ENCODE measurements at regions not wholly inside any gene's neighbourhood (a gene's known extent, or its start where the extent isn't known, plus 50 kb on each side); places are given as distances from the start of the nearest gene placed in this dataset.
"Not testable (repeated sequence)": the region's sequence is repeated elsewhere in the genome, so short reads cannot be mapped to it uniquely, and the experiment has no call there.

DNA sequence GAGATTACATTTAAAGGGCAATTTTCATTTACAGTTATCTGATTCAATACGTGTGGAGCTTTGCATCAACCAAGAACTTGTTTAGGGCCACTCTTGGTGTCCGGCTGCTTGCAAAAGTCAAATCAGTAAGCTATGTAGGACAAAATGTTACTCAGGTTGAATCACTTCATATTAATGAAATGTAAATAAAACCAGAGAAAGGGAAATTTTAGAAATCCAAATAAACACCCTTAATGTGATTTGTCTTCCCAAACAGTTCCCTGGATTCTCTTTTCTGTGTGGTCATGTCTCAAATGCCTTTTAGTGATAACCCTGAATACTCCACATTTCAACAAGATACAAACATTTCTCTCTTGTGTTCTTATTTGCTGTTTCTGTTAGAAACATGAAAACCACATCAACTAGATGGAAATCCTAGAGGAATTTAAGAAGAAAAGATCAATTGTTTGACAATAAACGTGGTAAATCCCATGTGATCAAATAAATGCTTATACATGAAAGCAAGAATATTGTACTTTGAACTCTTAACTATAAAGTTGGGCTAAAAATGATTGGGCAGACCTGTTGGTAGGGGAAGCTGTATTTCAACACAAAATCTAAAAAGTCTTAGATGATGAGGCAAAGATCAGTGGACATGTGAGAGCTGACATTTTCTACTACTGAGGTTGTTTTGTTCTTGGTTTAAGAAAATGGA lies 101.3 kb downstream of the CDC42EP3 start:
- DNase-seq (ENCODE audit: low read depth), result no peak

DNA sequence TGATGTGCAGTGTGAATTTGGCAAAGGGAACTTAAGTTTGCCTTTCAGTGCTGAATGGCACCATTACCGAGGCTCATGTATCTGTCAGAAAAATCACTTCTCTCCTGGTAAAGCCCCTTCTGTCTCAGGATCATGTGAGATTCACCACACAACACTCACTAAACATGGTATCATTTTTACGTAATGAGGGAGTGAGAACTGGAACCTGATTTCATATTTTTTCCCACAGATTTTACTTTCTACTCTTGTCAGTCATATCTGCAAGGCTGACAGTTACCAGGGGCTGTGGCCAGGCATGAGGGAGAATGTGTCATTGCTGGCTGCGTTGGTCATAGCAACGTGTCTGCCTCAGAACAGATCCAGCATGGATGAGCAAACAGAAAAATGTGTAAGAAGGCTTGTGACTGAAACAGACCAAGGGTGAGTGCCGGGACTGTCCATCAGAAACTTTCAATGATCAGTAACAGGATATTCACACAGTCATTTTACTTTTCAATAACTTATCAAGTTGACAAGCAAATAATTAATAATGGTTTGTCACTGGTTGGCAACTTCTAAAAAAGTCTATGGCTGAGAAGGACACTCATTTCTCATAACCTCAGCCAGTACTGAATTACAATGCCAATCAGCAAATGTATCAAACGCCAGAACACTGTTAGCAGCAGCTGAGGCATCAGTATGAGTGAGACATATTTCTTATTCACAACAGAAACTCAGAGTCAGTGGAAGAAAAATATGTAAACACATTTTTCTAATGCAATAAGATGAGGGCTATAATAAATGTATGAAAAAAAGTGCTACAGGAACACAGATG lies 100.5 kb downstream of the CDC42EP3 start:
- DNase-seq (ENCODE audit: low read depth), result no peak

DNA sequence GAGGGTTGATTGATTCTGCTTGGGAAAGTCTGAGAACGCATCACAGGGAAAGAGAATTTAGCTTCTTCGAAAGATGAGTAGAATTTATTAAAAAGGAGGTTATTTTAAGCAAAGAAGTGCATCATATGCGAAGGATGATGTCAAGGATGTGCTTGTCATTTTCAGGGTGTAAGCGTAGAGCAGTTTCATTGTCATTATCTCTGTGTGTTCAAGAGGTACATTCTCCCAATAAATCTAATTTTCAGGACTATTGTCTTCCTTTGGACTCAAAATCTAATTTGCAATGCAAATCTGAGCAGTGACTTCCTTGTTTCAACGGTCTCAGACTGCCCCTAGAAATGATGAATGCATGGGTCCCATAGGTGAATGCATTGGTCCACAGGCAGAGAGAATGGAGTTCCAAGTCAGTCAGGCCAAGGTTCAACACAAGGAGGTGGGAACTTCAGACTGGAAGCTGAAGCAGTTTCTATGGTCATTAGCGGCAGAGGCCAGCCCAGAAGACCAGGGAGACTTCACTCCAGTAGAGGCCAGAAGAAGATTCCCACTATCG lies 99.8 kb downstream of the CDC42EP3 start:
- DNase-seq (ENCODE audit: low read depth), result no peak

DNA sequence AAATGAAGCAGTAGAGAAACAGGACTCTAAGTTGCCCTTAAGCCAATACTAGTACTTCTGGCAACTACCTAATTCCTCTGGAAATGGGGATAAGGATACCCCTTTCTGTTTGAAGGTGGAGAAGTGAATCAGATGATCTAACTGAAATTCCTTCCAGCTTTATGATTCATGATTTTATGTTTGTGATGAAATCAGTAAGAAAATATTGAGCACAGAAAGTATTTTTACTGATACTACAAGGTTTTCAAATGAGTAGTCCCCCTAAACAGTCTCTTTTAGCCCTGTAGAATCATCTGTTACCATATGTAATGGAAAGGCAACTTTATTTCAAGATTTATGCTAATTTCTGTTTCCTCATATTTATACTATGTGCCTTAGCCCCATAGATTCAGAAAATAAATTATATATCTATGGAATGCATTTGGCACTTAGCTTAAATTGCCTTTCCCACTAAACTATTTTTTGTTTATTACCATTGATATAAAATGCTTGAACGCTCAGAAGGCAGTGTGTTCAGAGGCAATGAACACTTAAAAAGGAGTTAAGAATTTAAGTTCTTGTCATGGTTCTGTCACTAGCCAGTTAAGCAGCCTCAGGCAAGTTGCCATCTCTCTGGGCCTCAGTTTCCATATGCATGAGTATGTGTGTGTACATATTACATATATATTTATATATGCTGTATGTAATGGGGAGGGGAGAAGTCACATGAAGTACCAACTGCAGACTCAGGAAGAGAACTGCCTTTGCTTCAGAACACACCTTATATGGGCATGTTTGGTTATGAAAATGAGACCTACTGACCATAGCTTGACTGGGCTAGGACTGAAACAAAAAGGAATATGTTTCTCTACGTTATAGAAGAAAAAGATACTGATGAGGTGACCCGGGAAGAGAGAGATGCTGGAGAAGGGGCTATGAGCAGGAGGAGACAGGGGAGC lies 97.7 kb downstream of the CDC42EP3 start:
- no peak for DNase-seq (ENCODE audit: low read depth)

DNA sequence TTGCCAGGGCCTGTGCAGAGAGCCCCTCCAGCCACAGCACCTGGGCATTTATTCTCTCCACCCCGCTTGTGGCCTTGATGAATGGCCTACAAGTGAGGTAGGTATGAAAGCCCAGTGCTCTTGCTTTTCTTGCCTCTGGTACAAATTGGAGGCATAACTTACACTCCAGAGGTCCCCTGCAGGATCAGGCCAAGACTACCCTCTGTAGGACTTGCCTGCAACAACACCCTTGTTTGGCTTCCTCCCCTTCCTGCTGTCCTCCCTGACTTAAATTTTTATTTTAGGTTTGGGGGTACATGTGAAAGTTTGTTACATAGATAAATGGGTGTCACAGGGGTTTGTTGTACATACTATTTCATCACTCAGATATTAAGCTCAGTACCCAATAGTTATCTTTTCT lies 95.7 kb downstream of the CDC42EP3 start:
- DNase-seq (ENCODE audit: low read depth), result no peak

DNA sequence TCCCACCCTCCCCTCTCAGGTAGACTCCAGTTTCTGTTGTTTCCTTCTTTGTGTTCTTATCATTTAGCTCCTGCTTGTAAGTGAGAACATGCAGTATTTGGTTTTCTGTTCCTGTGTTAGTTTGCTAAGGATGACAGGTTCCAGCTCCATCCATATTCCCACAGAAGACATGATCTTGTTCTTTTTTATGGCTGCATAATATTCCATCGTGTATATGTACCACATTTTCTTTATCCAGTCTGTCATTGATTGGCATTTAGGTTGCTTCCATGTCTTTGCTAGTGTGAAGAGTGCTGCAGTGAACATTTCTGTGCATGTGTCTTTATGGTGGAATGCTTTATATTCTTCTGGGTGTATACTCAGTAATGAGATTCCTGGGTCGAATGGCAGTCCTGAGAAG lies 95.2 kb downstream of the CDC42EP3 start:
- DNase-seq (ENCODE audit: low read depth), result not testable (repeated sequence)

DNA sequence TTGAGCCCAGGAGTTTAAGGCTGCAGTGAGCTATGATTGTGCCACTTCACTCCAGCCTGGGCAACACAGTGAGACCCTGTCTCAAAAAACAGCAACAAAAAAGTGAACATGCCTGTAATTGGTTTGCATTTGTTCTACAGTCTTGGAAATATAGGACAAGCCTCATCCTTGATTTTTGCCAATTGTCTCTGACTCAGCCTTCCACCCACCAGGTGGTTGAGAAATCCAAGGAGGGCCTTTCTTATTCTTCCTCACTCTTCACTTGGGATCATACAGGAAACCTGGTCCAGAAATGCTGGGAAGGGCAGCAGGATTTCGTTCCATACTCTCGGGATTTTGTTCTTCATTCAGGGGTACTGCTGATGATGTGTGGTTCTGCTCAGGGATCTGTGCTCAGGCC lies 94.6 kb downstream of the CDC42EP3 start:
- DNase-seq (ENCODE audit: low read depth), result no peak

DNA sequence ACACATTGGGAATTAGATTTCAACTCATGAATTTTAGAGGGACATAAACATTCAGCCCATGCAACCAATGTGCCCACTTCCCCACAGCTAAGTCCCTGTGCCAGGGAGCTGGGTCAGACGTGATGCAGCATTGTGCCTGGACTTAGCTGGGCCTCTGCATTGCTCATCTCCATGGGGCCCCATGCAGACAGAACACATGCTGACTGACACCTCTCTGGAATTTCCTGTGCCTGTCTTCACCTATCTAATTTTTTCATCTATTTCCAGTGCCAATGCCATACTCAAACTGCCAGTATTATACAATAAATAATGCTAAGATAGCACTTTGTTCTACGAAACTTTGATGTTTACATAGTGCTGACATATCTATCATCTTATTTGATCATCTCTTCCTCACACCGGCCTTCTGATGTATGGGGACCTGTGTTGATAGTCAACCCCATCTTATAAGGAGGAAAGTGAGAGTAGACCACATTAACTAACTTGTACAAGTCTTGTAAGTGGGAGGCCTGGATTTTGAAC lies 92.2 kb downstream of the CDC42EP3 start:
- no peak for DNase-seq (ENCODE audit: low read depth)

DNA sequence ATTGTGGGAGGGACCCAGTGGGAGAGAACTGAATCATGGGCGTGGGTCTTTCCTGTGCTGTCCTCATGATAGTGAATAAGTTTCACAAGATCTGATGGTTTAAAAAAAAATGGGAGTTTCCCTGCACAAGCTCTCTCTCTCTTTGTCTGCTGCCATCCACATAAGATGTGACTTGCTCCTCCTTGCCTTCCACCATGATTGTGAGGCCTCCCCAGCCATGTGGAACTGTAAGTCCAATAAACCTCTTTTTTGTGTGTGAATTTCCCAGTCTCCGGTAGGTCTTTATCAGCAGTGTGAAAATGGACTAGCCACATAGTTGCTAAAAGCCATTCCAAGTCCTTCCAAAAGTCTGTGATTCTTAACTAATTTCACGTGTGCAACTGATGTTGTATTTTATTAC lies 91.5 kb downstream of the CDC42EP3 start:
- not testable (repeated sequence) for DNase-seq (ENCODE audit: low read depth)

DNA sequence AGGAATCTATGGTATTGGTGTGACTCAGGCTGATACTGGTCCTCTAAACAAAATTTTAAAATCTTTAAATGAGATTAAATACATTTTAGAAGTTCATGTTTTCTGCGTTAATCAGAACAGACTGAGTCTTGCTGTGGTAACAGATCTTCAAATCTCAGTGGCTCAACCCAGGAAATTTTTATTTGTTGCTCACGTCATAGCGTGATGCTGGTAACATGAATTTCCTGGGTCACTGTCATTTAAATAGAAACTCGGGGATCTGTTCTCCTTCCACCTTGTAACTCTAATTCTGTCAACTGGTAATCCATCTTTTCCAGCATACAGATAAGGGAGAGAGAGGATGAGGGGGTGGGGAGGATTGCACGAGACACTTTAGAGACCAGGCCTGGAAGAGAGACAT lies 90.0 kb downstream of the CDC42EP3 start:
- no peak for DNase-seq (ENCODE audit: low read depth)

DNA sequence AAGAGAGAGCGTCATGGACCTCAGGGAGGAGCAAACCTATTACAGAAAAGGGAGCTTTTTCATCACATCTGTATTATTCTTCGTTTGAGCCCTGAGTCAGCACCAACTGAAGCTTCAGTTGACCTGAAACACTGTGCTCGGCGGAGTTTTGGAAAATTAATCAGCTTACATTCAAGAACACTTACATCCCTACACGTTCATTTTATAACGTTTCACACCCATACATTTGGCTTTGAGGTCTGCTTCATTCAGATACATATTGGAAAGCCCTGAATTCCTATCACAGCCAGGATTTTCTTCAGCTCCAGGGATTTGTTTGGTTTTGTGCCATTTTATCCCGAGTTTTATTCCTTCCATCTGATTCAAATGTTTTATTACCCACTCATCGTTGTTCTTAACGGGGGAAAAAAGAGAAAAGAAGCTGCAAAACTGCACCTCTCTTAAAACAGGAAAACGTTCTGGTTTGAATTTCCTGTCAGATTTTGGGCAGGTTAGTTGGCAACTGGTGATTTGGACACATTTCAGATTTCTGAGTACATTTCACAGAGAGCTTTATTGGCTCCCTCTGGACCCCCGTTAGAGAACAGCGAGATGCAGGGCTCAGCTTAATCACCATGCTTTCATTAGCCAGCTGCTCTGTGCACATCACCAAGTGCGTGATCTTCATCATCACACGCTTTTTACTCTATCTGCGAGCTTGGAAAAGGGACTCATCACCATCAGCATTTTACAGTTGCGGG lies 88.8 kb downstream of the CDC42EP3 start:
- no peak for DNase-seq (ENCODE audit: low read depth)

DNA sequence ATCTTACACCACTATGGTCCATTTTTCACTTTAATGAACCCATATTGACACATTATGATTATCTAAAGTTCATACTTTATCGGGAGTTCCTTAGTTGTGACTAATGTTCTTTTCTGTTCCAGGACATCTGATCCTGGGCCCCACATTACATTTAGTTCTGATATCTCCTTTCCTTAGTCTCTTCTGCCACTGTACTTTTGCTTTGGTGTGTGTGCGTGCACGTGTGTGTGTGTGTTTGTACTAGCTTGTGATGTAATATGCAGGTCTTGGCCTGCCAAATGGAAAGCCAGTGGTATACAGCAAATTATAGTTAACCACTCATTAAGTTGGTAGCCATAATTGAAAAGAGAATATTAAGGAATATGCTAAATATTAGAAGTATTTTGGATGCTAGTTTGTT lies 88.0 kb downstream of the CDC42EP3 start:
- no peak for DNase-seq (ENCODE audit: low read depth)

DNA sequence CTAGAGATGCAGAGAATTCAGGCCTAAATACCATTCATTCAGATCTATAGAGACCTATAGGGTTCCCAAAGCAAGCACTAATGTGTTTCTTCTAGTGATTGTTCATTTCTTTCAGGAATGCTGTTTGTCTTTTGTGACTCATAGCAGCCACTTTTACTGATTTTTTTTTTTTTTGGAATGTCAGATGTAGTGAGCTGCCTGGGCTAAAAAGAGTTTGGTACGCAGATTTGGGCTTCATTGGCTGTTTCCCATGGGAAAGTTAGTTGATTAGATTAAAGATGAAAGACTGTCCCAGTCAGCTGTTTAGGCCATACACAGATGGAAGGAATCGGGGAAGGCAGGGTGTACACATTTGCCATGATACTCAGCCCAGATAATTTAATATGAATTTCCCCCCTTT lies 87.6 kb downstream of the CDC42EP3 start:
- DNase-seq (ENCODE audit: low read depth), result no peak

DNA sequence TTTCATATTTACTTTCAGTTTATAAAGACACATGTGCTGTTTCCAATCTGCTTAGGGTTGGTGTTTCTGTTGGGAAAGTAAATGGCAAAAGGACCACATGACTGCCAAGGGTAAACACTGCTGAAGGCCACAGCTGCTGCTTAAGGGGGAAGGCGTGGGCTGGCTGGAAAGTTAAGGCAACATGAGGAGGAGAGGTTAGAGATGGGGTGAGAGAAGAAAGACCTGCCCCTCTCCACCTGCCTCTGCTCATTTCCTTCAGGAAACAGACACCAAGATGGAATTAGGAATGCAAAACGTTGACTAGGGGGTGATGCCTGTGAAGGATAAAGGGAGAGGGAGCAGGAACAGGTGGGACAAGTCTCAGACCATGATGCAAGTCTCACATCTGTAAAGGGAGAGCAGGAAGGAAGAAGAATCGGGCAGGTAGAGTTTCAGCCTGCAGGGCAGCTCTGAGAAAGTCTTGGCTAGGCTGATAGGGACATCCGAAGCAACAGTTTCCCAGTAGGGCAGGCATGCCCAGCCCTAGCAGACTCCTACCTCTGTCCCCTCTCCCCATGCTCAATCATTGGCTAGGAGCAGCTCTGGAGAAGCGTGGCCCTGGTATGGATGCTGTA lies 86.0 kb downstream of the CDC42EP3 start:
- DNase-seq (ENCODE audit: low read depth), result no peak

DNA sequence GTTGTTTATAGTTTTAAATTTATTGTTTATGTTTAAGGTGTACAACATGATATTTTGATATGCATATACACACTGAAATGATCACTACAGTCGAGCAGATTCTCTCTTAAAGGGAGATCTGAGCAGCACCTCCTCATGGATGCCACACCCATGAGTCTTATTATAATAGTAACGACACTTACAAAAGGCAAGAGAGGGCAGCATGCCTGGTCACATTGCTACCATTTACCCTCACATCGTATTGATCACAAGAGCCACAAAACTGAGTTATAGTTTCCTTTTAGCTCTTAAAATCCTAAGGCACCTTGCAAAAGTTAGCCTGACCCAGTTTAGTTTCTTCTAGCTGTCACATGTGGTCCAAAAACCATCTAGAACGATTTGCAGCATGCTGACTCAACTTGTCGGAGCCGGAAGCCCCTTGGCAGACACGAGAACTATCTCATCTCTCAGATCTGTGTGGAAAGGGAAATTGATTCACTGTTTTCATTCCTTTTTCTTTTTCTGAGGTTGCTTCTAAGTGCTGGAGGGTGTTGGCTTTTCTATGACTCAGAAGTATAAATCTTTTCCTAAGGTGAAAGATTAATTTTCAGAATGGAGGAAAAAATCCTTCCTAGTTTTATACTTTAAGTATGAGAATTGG lies 85.3 kb downstream of the CDC42EP3 start:
- DNase-seq (ENCODE audit: low read depth), result peak; percentile 63

DNA sequence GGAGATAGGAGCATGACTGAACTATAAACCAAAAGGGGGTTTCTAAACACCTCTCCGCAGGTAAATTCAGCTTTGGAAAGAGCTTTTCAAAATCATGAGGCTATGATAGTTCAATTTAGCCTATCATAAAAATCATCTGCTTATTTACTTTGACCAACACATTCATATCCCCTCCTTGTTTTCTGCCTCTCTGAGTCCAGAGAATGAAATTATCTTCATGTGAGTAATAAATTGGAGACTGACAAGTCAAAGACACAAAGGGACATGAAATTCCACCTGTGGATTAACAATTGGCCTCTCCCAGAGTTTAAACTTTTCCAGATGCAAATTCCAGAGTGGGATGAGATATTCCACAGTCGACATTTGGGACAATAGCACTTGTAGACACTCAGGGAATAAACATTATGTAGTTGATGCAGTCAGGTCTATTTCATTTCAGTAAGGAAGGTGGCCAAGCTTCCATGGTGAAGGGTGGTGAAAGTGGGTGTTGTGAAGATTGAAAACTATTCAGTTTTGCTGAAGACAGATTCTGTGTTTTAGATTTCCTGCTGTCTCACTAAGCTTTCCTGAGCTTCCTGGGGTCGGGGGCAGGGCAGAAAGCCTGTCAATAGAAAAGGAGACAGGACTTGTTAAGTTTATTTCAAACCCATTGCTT lies 84.7 kb downstream of the CDC42EP3 start:
- DNase-seq (ENCODE audit: low read depth), result no peak

DNA sequence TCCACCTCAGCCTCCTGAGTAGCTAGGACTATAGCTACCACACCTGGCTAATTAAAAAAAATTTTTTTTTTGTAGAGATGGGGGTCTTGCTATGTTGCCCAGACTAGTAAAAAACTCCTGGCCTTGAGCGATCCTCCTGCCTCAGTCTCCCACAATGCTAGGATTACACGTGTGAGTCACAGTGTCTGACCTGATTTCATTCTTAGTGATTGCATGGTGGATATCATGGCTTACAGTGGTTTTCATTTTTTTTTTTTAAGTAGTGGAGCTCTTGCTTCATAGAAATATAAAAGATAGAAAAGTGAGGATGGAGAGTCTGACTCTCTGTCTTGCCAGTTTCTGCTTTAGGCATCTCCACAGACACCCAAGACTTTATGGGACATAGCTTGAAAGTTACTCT lies 83.6 kb downstream of the CDC42EP3 start:
- no peak for DNase-seq (ENCODE audit: low read depth)

DNA sequence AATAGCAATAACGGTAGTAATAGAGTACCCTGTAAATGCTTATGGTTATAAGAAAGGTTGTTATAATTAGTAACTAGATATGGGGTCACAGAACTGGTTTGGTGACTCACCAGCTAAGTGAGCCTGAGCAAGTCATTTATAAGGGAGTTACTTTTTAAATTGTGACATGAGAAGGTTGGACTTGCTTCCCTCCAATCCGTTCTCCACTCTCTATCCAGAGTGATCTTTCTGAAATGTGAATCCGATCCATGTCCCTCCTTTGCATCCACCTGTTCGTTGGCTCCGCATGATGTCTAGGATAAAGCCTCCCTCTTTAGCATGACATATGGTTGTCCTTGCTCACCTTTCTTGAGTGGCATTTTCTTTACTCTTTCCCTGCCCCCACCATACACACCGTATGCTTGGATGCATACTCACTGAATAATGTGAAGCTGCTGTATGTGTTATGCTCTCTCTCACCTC lies 83.1 kb downstream of the CDC42EP3 start:
- no peak for DNase-seq (ENCODE audit: low read depth)

DNA sequence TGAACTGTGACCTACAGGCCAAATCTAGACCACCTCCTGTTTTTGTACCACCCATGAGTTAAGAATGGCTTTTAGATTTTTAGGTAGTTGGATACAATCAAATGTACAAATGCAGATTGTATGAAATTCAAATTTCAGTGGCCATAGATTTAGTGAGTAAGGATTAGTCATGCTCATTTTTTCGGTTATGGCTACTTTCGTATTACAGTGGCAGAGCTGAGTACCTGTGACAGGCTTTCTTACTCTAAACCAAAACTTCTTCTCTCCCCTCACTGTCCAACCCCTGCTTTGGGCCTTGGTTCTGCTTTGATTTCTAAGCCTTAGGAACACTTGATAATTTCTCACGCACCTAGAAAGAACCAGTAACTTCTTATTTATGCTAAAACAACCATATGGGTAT lies 82.1 kb downstream of the CDC42EP3 start:
- no peak for DNase-seq (ENCODE audit: low read depth)

All from T follicular helper cell (primary cell).